Right lobe of liver (tissue), 6 donors: ENCODE measurements at regions not wholly inside any gene's neighbourhood (a gene's known extent, or its start where the extent isn't known, plus 50 kb on each side); places are given as distances from the start of the nearest gene placed in this dataset.
"Not testable (repeated sequence)": the region's sequence is repeated elsewhere in the genome, so short reads cannot be mapped to it uniquely, and the experiment has no call there.

Source experiments
- ATAC-seq, 4 donors: fragments of 200-7000 bp; cut with Tn5 transposase; one replicate each; pipeline ENCODE4 v1.9.1; 2020; ENCODE audit warnings: mild to moderate bottlenecking in 4 of 4, moderate library complexity in 4 of 4
- DNase-seq, 3 donors: peaks; one replicate each; pipeline ENCODE4 v3.0.0-alpha.2; 2020
- H3K27ac ChIP-seq, 3 donors: fragments of 200-600 bp; one replicate each; pipeline ENCODE4 v1.8.0; 2022
- H3K27me3 ChIP-seq, 2 donors: fragments of 200-600 bp; one replicate each; pipeline ENCODE4 v1.8.0; 2022
- H3K36me3 ChIP-seq, 4 donors: fragments of 200-600 bp; sonication (generic) in 1 of 4; one replicate each; pipeline versions ENCODE4 v1.5.1 to v1.8.0; 2017 to 2022; ENCODE audit warnings: control low read depth in 1 of 4
- H3K4me1 ChIP-seq, 4 donors: fragments of 200-600 bp; sonication (generic) in 1 of 4; one replicate each; pipeline versions ENCODE4 v1.5.1 to v1.8.0; 2017 to 2022; ENCODE audit warnings: control low read depth in 1 of 4
- H3K4me3 ChIP-seq, 3 donors: fragments of 200-600 bp; one replicate each; pipeline ENCODE4 v1.8.0; 2022
- H3K9me3 ChIP-seq, 4 donors: fragments of 200-600 bp; sonication (generic) in 1 of 4; one replicate each; pipeline versions ENCODE4 v1.5.1 to v1.8.0; 2017 to 2022; ENCODE audit warnings: control low read depth in 1 of 4
- POLR2A ChIP-seq: fragments of 450-650 bp; IDR thresholded peaks from one replicate; pipeline ENCODE4 v1.6.1; 2017; ENCODE audit warnings: antibody characterized with exemption, mild to moderate bottlenecking
- WGBS: methylation state at CpG from one replicate; pipeline ENCODE4 v1.1.6; 2018; ENCODE audit warnings: low coverage, low lambda C conversion rate; ENCODE audit not compliant: insufficient coverage; ENCODE audit errors: missing lambda C conversion rate; 5-methylcytosine and 5-hydroxymethylcytosine counted together
- intact Hi-C, 2 donors: fragments of 100-400 bp; cut with DNase I; formaldehyde crosslinking; loops; one replicate each; pipeline versions ENCODE4 v1.11.2 to v1.14.1; 2022
- TF ChIP-seq, protein P1 (sequence below), 4 donors: fragments of 200-600 bp in 3 of 4; fragments of 450-650 bp in 1 of 4; IDR thresholded peaks; one replicate each; pipeline versions ENCODE4 v1.5.1 to v1.8.0; 2016 to 2022; ENCODE audit warnings: antibody characterized with exemption in 4 of 4, mild to moderate bottlenecking in 2 of 4
- donor health status: DM: no; HTN: yes; CAD: no.
- donor health status: DM: no; HTN: no; CAD: no.
- donor health status: DM: no; HTN: no; CAD: no.
- donor health status: DM: no; HTN: yes; CAD: no.
- donor health status: DM: no; HTN: yes; CAD: no.

GRCh38 chr13:33659466-33659865 lies 158.5 kb upstream of the RFC3 start:
- no peaks in the 10 kb centered on the region for H3K27me3 ChIP-seq
- H3K9me3 ChIP-seq, result no peaks in the 10 kb centered on the region
- H3K27ac ChIP-seq, result no peak overlapping the region
- no peak overlapping the region for H3K4me3 ChIP-seq
- H3K4me1 ChIP-seq, result no peaks in the 10 kb centered on the region
- WGBS, result 46% methylated on average over 2 of the region's 4 CpGs
- TF ChIP-seq POLR2A, result no peak
- TF ChIP-seq, protein P1, sequence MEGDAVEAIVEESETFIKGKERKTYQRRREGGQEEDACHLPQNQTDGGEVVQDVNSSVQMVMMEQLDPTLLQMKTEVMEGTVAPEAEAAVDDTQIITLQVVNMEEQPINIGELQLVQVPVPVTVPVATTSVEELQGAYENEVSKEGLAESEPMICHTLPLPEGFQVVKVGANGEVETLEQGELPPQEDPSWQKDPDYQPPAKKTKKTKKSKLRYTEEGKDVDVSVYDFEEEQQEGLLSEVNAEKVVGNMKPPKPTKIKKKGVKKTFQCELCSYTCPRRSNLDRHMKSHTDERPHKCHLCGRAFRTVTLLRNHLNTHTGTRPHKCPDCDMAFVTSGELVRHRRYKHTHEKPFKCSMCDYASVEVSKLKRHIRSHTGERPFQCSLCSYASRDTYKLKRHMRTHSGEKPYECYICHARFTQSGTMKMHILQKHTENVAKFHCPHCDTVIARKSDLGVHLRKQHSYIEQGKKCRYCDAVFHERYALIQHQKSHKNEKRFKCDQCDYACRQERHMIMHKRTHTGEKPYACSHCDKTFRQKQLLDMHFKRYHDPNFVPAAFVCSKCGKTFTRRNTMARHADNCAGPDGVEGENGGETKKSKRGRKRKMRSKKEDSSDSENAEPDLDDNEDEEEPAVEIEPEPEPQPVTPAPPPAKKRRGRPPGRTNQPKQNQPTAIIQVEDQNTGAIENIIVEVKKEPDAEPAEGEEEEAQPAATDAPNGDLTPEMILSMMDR (IDR thresholded peaks at IDR 0.05), result no peak
- DNase-seq (no peak), ATAC-seq (no peak)
- intact Hi-C loops, result no loop called here
- no peaks in the 10 kb centered on the region for H3K36me3 ChIP-seq

DNA sequence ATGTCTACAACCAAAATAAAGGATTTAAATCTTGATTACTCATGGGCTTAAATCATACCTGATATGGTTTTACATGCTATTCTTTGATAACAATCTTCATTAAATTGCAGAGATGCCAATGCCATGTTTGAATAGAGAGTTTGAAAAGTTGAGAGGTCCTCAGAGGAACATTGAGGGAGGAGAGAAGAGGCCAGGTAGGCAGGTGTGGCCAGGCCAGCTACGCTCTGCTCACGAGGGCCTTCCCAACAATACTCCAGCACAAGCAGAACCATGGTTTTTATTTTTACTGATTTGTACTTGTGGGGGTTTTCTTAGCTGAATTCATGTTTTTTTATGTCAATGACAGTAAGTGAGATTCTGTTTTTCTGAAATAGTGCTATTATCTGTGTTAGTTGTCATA lies 158.1 kb upstream of the RFC3 start:
- no peak overlapping the region for H3K4me3 ChIP-seq
- WGBS, result no CpG with 5 or more reads among the region's 2 CpGs
- H3K27ac ChIP-seq, result no peak overlapping the region
- no peaks in the 10 kb centered on the region for H3K27me3 ChIP-seq
- H3K9me3 ChIP-seq, result no peaks in the 10 kb centered on the region
- no peaks in the 10 kb centered on the region for H3K4me1 ChIP-seq
- intact Hi-C loops, result no loop called here
- DNase-seq (no peak), ATAC-seq (no peak)
- no peak for TF ChIP-seq POLR2A
- TF ChIP-seq, protein P1 (IDR thresholded peaks at IDR 0.05), result no peak
- H3K36me3 ChIP-seq, result no peaks in the 10 kb centered on the region

DNA sequence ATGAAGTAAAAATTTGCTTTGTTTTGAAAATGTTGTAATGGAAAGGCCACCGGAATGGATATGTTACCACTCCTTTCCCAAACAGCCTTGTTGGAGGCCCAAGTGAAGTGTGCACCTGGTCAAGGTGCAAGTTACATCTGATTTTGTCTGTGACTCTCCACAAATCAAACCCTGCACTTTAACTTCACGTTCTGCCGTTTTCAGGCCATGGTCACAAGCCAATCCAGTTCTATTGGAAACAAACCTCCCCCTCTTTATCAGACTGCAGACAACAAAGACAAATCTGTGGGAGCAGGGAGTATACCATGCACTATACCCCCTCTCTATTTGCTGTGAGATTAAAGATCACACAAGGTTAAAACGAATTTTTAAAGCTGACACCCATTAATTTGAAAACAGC lies 155.6 kb upstream of the RFC3 start:
- Histone ChIP-seq H3K9me3 (no peaks in the 10 kb centered on the region), H3K36me3 (no peaks in the 10 kb centered on the region), H3K27ac (no peak overlapping the region), H3K27me3 (no peaks in the 10 kb centered on the region), H3K4me1 (no peaks in the 10 kb centered on the region), H3K4me3 (no peak overlapping the region)
- ATAC-seq (peak in 2 of 4 donors; percentile 29 to 70), DNase-seq (no peak)
- intact Hi-C loops, result no loop called here
- TF ChIP-seq, protein P1 (IDR thresholded peaks at IDR 0.05), result no peak
- TF ChIP-seq POLR2A, result no peak
- 36% methylated on average over 4 of the region's 4 CpGs for WGBS

DNA sequence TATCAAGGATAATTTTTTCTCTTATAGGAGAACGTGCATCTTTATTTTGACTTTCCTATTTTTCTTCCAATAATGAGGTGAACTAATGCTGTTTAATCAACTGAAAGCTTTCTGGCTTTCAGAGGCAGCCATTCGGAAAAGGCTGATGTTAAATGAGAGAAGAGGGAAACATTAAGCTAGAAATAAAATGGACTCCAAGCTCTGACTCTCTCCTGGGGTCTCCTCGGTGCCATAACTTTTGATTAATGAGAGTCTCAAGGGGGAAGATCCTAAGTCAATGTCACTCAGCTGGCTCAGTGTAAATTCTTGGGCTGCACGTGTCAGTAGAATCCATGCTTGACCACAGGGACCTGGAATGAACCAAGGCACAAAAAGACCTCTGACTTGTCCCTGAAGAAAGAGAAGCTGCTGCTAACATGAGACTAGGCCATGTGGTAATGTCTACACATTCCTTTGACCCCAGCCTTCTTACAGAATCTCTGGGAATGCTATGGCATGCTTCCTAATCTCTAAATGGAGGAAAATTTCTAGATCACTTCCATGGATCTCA lies 152.2 kb upstream of the RFC3 start:
- 92% methylated on average over 4 of the region's 4 CpGs for WGBS
- Histone ChIP-seq H3K4me1 (no peaks in the 10 kb centered on the region), H3K27ac (no peak overlapping the region), H3K4me3 (no peak overlapping the region), H3K27me3 (no peaks in the 10 kb centered on the region), H3K36me3 (no peaks in the 10 kb centered on the region), H3K9me3 (no peaks in the 10 kb centered on the region)
- DNase-seq, result no peak
- TF ChIP-seq POLR2A, result no peak
- TF ChIP-seq, protein P1 (IDR thresholded peaks at IDR 0.05), result no peak
- intact Hi-C loops, result no loop called here
- ATAC-seq, result no peak

GRCh38 chr13:33671560-33671959 lies 146.4 kb upstream of the RFC3 start:
- no peak for DNase-seq
- no peaks in the 10 kb centered on the region for H3K36me3 ChIP-seq
- ATAC-seq, result no peak
- no peaks in the 10 kb centered on the region for H3K27me3 ChIP-seq
- H3K4me1 ChIP-seq, result peaks cover 0 to 12% (median 3%) of the 10 kb centered on the region in 4 donors
- no peak overlapping the region for H3K4me3 ChIP-seq
- intact Hi-C loops, result no loop called here
- no peak for TF ChIP-seq POLR2A
- TF ChIP-seq, protein P1 (IDR thresholded peaks at IDR 0.05), result no peak
- no peak overlapping the region for H3K27ac ChIP-seq
- no peaks in the 10 kb centered on the region for H3K9me3 ChIP-seq

GRCh38 chr13:33672022-33672421 lies 145.9 kb upstream of the RFC3 start:
- H3K4me1 ChIP-seq, result peaks cover 0 to 15% (median 5%) of the 10 kb centered on the region in 4 donors
- H3K27me3 ChIP-seq, H3K36me3 ChIP-seq, H3K4me3 ChIP-seq, H3K27ac ChIP-seq, intact Hi-C loops, H3K9me3 ChIP-seq, DNase-seq, ATAC-seq: not testable (repeated sequence)
